ENCODE measurements at regions not wholly inside any gene's neighbourhood (a gene's known extent, or its start where the extent isn't known, plus 50 kb on each side); places are given as distances from the start of the nearest gene placed in this dataset.

GRCh38 chr5:63603996-63604395 lies 358.2 kb downstream of the HTR1A start:
- WGBS, 2 donors = 72 to 83% methylated on average over 3 of the region's 3 CpGs
- no peaks in the 10 kb centered on the region for H3K36me3 ChIP-seq (ENCODE audit: control insufficient read depth in 2 of 2, insufficient read depth in 2 of 2, low read length in 1 of 2)
- no peaks in the 10 kb centered on the region for H3K9me3 ChIP-seq (ENCODE audit: control insufficient read depth in 2 of 2, insufficient read depth in 1 of 2, low read depth in 1 of 2, low read length in 1 of 2)
- H3K27me3 ChIP-seq (ENCODE audit: control insufficient read depth in 1 of 2, insufficient read depth in 2 of 2, low read length in 2 of 2) = no peaks in the 10 kb centered on the region
- no peak overlapping the region for H3K27ac ChIP-seq (ENCODE audit: low read depth in 2 of 2, low read length in 1 of 2)
- H3K4me3 ChIP-seq (ENCODE audit: low read depth in 1 of 2, low read length in 2 of 2) = no peak overlapping the region
- no peaks in the 10 kb centered on the region for H3K4me1 ChIP-seq (ENCODE audit: control insufficient read depth in 2 of 2, insufficient read depth in 2 of 2, low read length in 1 of 2)

DNA sequence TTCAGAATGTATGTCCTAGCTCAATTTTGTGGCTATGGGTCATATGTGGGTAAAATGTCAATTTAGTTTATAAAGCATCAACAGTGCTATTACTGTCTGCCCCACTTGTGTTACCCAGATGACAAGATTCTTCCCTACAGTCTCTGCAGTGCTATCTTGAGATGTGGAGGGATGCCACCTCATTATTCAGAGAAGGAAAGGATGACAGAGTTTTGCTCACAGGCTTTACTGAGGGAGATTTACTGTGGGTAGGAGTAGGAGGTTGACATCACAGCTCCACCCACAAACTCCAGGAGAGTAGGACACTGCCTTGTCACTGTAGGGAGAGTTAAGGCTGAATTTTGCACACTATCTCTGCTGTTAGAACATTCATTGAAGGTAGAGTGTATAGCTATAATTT lies 359.3 kb downstream of the HTR1A start:
- no peak overlapping the region for H3K27ac ChIP-seq (ENCODE audit: low read depth in 2 of 2, low read length in 1 of 2)
- H3K4me3 ChIP-seq (ENCODE audit: low read depth in 1 of 2, low read length in 2 of 2) = no peak overlapping the region
- H3K36me3 ChIP-seq (ENCODE audit: control insufficient read depth in 2 of 2, insufficient read depth in 2 of 2, low read length in 1 of 2) = no peaks in the 10 kb centered on the region
- H3K9me3 ChIP-seq (ENCODE audit: control insufficient read depth in 2 of 2, insufficient read depth in 1 of 2, low read depth in 1 of 2, low read length in 1 of 2) = no peaks in the 10 kb centered on the region
- no peaks in the 10 kb centered on the region for H3K4me1 ChIP-seq (ENCODE audit: control insufficient read depth in 2 of 2, insufficient read depth in 2 of 2, low read length in 1 of 2)
- no peaks in the 10 kb centered on the region for H3K27me3 ChIP-seq (ENCODE audit: control insufficient read depth in 1 of 2, insufficient read depth in 2 of 2, low read length in 2 of 2)

GRCh38 chr5:63596254-63596653 lies 366.0 kb downstream of the HTR1A start:
- no peaks in the 10 kb centered on the region for H3K36me3 ChIP-seq (ENCODE audit: control insufficient read depth in 2 of 2, insufficient read depth in 2 of 2, low read length in 1 of 2)

DNA sequence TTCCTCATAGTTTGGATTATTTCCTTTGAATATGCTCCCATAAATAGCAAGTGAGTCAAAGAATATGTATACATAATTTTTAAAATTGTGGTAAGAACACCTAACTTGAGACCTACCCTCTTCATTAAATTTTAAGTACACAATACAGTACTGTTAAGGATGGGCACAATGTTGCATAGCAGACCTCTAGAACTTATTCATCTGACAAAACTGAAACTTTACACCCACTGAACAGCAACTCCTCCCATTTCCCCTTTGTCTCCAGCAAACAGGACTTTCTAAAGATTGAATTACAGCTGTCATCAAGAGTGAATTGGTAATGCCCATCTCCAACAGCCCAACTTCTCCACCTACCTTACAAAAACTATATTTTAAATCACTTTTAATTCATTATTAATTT lies 388.9 kb downstream of the HTR1A start:
- H3K27ac ChIP-seq (ENCODE audit: low read depth in 2 of 2, low read length in 1 of 2) = no peak overlapping the region
- H3K27me3 ChIP-seq (ENCODE audit: control insufficient read depth in 1 of 2, insufficient read depth in 2 of 2, low read length in 2 of 2) = no peaks in the 10 kb centered on the region
- no peak overlapping the region for H3K4me3 ChIP-seq (ENCODE audit: low read depth in 1 of 2, low read length in 2 of 2)
- peaks cover 3 to 4% of the 10 kb centered on the region in 2 donors for H3K9me3 ChIP-seq (ENCODE audit: control insufficient read depth in 2 of 2, insufficient read depth in 1 of 2, low read depth in 1 of 2, low read length in 1 of 2)
- H3K36me3 ChIP-seq (ENCODE audit: control insufficient read depth in 2 of 2, insufficient read depth in 2 of 2, low read length in 1 of 2) = no peaks in the 10 kb centered on the region
- H3K4me1 ChIP-seq (ENCODE audit: control insufficient read depth in 2 of 2, insufficient read depth in 2 of 2, low read length in 1 of 2) = no peaks in the 10 kb centered on the region

More at GRCh38 chr5:63596254-63596653, 366.0 kb downstream of the HTR1A start:
- Histone ChIP-seq H3K9me3 (ENCODE audit: control insufficient read depth in 2 of 2, insufficient read depth in 1 of 2, low read depth in 1 of 2, low read length in 1 of 2) (peaks cover 0 to 2% of the 10 kb centered on the region in 2 donors), H3K4me3 (ENCODE audit: low read depth in 1 of 2, low read length in 2 of 2) (no peak overlapping the region), H3K4me1 (ENCODE audit: control insufficient read depth in 2 of 2, insufficient read depth in 2 of 2, low read length in 1 of 2) (no peaks in the 10 kb centered on the region), H3K27ac (ENCODE audit: low read depth in 2 of 2, low read length in 1 of 2) (no peak overlapping the region), H3K27me3 (ENCODE audit: control insufficient read depth in 1 of 2, insufficient read depth in 2 of 2, low read length in 2 of 2) (no peaks in the 10 kb centered on the region)

DNA sequence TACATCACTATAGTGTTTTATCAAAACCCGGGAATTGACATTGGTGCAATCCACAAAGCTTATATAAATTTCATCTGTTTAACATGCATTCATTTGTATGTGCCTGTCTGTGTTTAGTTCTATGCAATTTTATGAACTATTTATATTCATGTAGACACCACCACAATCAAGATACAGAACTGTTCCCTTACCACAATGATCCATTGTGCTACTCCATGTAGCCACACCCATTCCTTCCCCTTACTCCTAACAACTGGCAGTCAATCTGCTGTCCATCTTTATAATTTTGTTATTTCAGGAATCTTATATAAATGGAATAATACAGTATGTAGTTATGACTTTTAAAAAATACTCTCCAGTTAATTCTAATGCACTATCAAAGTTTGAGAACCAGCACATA lies 389.5 kb downstream of the HTR1A start:
- WGBS, 2 donors = 77 to 94% methylated on average over 1 of the region's 1 CpG
- Histone ChIP-seq H3K27ac (ENCODE audit: low read depth in 2 of 2, low read length in 1 of 2) (no peak overlapping the region), H3K4me3 (ENCODE audit: low read depth in 1 of 2, low read length in 2 of 2) (no peak overlapping the region), H3K4me1 (ENCODE audit: control insufficient read depth in 2 of 2, insufficient read depth in 2 of 2, low read length in 1 of 2) (no peaks in the 10 kb centered on the region), H3K27me3 (ENCODE audit: control insufficient read depth in 1 of 2, insufficient read depth in 2 of 2, low read length in 2 of 2) (no peaks in the 10 kb centered on the region), H3K9me3 (ENCODE audit: control insufficient read depth in 2 of 2, insufficient read depth in 1 of 2, low read depth in 1 of 2, low read length in 1 of 2) (peaks cover 3 to 4% of the 10 kb centered on the region in 2 donors), H3K36me3 (ENCODE audit: control insufficient read depth in 2 of 2, insufficient read depth in 2 of 2, low read length in 1 of 2) (no peaks in the 10 kb centered on the region)

DNA sequence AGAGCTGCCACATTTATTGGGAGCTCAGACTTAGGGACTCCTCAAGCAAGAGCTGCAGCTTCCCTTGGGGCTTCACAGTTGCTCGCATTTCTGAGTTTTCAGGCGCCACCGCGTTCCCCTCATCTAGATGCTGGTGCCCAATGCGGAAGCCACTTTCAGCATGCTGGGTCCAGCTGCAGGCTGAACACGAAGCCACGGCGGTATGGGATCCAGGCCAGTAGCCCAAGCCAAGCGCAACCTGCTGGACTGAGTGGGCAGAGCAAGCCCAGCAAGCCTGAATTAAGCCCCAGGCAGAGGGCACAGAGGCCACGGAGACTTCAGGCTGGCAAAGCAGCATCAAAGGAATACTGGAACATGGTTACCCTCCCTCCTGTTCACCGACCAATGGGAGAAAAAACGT lies 391.5 kb downstream of the HTR1A start:
- Histone ChIP-seq H3K27ac (ENCODE audit: low read depth in 2 of 2, low read length in 1 of 2) (no peak overlapping the region), H3K4me3 (ENCODE audit: low read depth in 1 of 2, low read length in 2 of 2) (no peak overlapping the region), H3K27me3 (ENCODE audit: control insufficient read depth in 1 of 2, insufficient read depth in 2 of 2, low read length in 2 of 2) (no peaks in the 10 kb centered on the region), H3K9me3 (ENCODE audit: control insufficient read depth in 2 of 2, insufficient read depth in 1 of 2, low read depth in 1 of 2, low read length in 1 of 2) (peaks cover 5 to 6% of the 10 kb centered on the region in 2 donors), H3K4me1 (ENCODE audit: control insufficient read depth in 2 of 2, insufficient read depth in 2 of 2, low read length in 1 of 2) (no peaks in the 10 kb centered on the region), H3K36me3 (ENCODE audit: control insufficient read depth in 2 of 2, insufficient read depth in 2 of 2, low read length in 1 of 2) (no peaks in the 10 kb centered on the region)
- WGBS, 2 donors = 85 to 89% methylated on average over 12 of the region's 12 CpGs

GRCh38 chr5:63564789-63565188 lies 397.5 kb downstream of the HTR1A start:
- 72 to 87% methylated on average over 3 of the region's 3 CpGs for WGBS, 2 donors
- peaks cover 6 to 8% of the 10 kb centered on the region in 2 donors for H3K9me3 ChIP-seq (ENCODE audit: control insufficient read depth in 2 of 2, insufficient read depth in 1 of 2, low read depth in 1 of 2, low read length in 1 of 2)
- no peaks in the 10 kb centered on the region for H3K36me3 ChIP-seq (ENCODE audit: control insufficient read depth in 2 of 2, insufficient read depth in 2 of 2, low read length in 1 of 2)
- H3K4me3 ChIP-seq (ENCODE audit: low read depth in 1 of 2, low read length in 2 of 2) = no peak overlapping the region
- no peaks in the 10 kb centered on the region for H3K27me3 ChIP-seq (ENCODE audit: control insufficient read depth in 1 of 2, insufficient read depth in 2 of 2, low read length in 2 of 2)
- H3K4me1 ChIP-seq (ENCODE audit: control insufficient read depth in 2 of 2, insufficient read depth in 2 of 2, low read length in 1 of 2) = no peaks in the 10 kb centered on the region
- H3K27ac ChIP-seq (ENCODE audit: low read depth in 2 of 2, low read length in 1 of 2) = no peak overlapping the region

GRCh38 chr5:63563008-63563917 lies 399.0 kb downstream of the HTR1A start:
- no peaks in the 10 kb centered on the region for H3K36me3 ChIP-seq (ENCODE audit: control insufficient read depth in 2 of 2, insufficient read depth in 2 of 2, low read length in 1 of 2)
- 87 to 91% methylated on average over 20 of the region's 20 CpGs for WGBS, 2 donors
- peaks cover 6 to 8% of the 10 kb centered on the region in 2 donors for H3K9me3 ChIP-seq (ENCODE audit: control insufficient read depth in 2 of 2, insufficient read depth in 1 of 2, low read depth in 1 of 2, low read length in 1 of 2)
- H3K27me3 ChIP-seq (ENCODE audit: control insufficient read depth in 1 of 2, insufficient read depth in 2 of 2, low read length in 2 of 2) = no peaks in the 10 kb centered on the region
- H3K4me1 ChIP-seq (ENCODE audit: control insufficient read depth in 2 of 2, insufficient read depth in 2 of 2, low read length in 1 of 2) = no peaks in the 10 kb centered on the region
- H3K27ac ChIP-seq (ENCODE audit: low read depth in 2 of 2, low read length in 1 of 2) = no peak overlapping the region
- no peak overlapping the region for H3K4me3 ChIP-seq (ENCODE audit: low read depth in 1 of 2, low read length in 2 of 2)

DNA sequence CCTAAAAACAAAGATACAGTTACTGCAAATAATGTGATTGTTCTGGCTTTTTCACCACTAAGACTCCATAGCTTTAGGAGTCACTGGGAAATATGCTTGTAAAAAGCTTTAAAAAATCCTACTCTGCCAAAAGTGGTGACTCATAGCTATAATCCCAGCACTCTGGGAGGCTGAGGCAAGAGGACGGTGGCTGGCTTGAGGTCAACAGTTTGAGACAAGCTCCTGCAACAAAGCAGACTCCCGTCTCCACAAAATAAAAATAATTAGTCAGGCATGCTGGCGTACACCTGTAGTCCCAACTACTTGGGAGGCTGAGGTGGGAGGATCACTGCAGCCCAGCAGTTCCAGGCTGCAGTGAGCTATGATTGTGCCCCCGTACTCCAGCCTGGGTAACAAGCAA lies 406.4 kb downstream of the HTR1A start:
- WGBS, 2 donors = 65 to 69% methylated on average over 4 of the region's 4 CpGs
- no peaks in the 10 kb centered on the region for H3K27me3 ChIP-seq (ENCODE audit: control insufficient read depth in 1 of 2, insufficient read depth in 2 of 2, low read length in 2 of 2)

DNA sequence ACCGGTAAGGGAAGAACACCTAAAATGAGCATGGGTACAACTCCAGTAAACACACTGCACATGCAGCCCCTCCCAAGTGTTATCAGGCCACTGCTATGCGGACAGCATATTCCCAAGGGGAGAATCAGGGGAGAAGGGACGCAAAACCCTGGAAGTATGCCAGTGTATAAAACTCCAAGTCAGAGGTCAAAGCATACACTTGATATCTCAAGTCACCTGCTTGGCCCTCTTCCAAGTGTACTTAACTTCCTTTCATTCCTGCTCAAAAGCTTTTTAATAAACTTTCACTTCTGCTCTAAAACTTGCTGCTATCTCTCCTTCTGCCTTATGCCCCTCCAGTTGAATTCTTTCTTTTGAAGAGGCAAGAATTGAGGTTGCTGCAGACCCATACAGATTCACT lies 408.1 kb downstream of the HTR1A start:
- H3K4me1 ChIP-seq (ENCODE audit: control insufficient read depth in 2 of 2, insufficient read depth in 2 of 2, low read length in 1 of 2) = no peaks in the 10 kb centered on the region

More for the DNA sequence above, 406.4 kb downstream of the HTR1A start:
- no peak overlapping the region for H3K4me3 ChIP-seq (ENCODE audit: low read depth in 1 of 2, low read length in 2 of 2)
- H3K36me3 ChIP-seq (ENCODE audit: control insufficient read depth in 2 of 2, insufficient read depth in 2 of 2, low read length in 1 of 2) = no peaks in the 10 kb centered on the region
- no peaks in the 10 kb centered on the region for H3K4me1 ChIP-seq (ENCODE audit: control insufficient read depth in 2 of 2, insufficient read depth in 2 of 2, low read length in 1 of 2)
- H3K27ac ChIP-seq (ENCODE audit: low read depth in 2 of 2, low read length in 1 of 2) = no peak overlapping the region
- no peaks in the 10 kb centered on the region for H3K9me3 ChIP-seq (ENCODE audit: control insufficient read depth in 2 of 2, insufficient read depth in 1 of 2, low read depth in 1 of 2, low read length in 1 of 2)

More for the DNA sequence above, 408.1 kb downstream of the HTR1A start:
- Histone ChIP-seq H3K9me3 (ENCODE audit: control insufficient read depth in 2 of 2, insufficient read depth in 1 of 2, low read depth in 1 of 2, low read length in 1 of 2) (no peaks in the 10 kb centered on the region), H3K4me3 (ENCODE audit: low read depth in 1 of 2, low read length in 2 of 2) (no peak overlapping the region), H3K27me3 (ENCODE audit: control insufficient read depth in 1 of 2, insufficient read depth in 2 of 2, low read length in 2 of 2) (no peaks in the 10 kb centered on the region), H3K27ac (ENCODE audit: low read depth in 2 of 2, low read length in 1 of 2) (no peak overlapping the region), H3K36me3 (ENCODE audit: control insufficient read depth in 2 of 2, insufficient read depth in 2 of 2, low read length in 1 of 2) (no peaks in the 10 kb centered on the region)
- WGBS, 2 donors = 50 to 56% methylated on average over 3 of the region's 3 CpGs

All from esophagus (tissue), 2 donors.